GM18951 (cell line): ENCODE measurements at regions not wholly inside any gene's neighbourhood (a gene's known extent, or its start where the extent isn't known, plus 50 kb on each side); places are given as distances from the start of the nearest gene placed in this dataset.
"Not testable (repeated sequence)": the region's sequence is repeated elsewhere in the genome, so short reads cannot be mapped to it uniquely, and the experiment has no call there.

Experiments used
- POLR2A ChIP-seq: IDR thresholded peaks from 4 replicates; pipeline ENCODE4 v1.6.1; 2011; ENCODE audit warnings: mild to moderate bottlenecking; ENCODE audit not compliant: insufficient read length, insufficient read depth; ENCODE audit errors: extremely low read depth
- in situ Hi-C: fragments of 300-500 bp; cut with MboI; formaldehyde crosslinking; loops from one replicate; pipeline ENCODE4 v1.12.0; 2022; ENCODE audit warnings: low sequenced_read_pairs, mixed read lengths, inconsistent platforms; ENCODE audit not compliant: unreplicated experiment

- in situ Hi-C loops = no loop called here
- no peak for TF ChIP-seq POLR2A
Observed at GRCh38 chr13:79212064-79212619, 193.9 kb downstream of the RBM26 start.

- in situ Hi-C loops = no loop called here
- no peak for TF ChIP-seq POLR2A
Observed at GRCh38 chr13:79211377-79211776, 194.7 kb downstream of the RBM26 start.

- no peak for TF ChIP-seq POLR2A
- in situ Hi-C loops = no loop called here
Observed at GRCh38 chr13:79197933-79198332, 208.1 kb downstream of the RBM26 start.

GRCh38 chr13:79196843-79197242, 209.2 kb downstream of the RBM26 start:
- TF ChIP-seq POLR2A = no peak
- in situ Hi-C loops = no loop called here

- TF ChIP-seq POLR2A = no peak
- in situ Hi-C loops = no loop called here
Observed at GRCh38 chr13:79196366-79196765, 209.7 kb downstream of the RBM26 start.

GRCh38 chr13:79194727-79195126, 211.3 kb downstream of the RBM26 start:
- in situ Hi-C loops = no loop called here
- TF ChIP-seq POLR2A = no peak

- TF ChIP-seq POLR2A = no peak
- in situ Hi-C loops = no loop called here
Observed at GRCh38 chr13:79194272-79194671, 211.8 kb downstream of the RBM26 start.

GRCh38 chr13:79191501-79191900, 214.6 kb downstream of the RBM26 start:
- in situ Hi-C loops = no loop called here
- no peak for TF ChIP-seq POLR2A

- no peak for TF ChIP-seq POLR2A
Observed at GRCh38 chr13:79190932-79191331, 215.1 kb downstream of the RBM26 start.

GRCh38 chr13:79187917-79188690, 218.0 kb downstream of the RBM26 start:
- no peak for TF ChIP-seq POLR2A

More at GRCh38 chr13:79190932-79191331, 215.1 kb downstream of the RBM26 start:
- in situ Hi-C loops = no loop called here

GRCh38 chr13:79185580-79185979, 220.5 kb downstream of the RBM26 start:
- TF ChIP-seq POLR2A = no peak
- in situ Hi-C loops = no loop called here

More at GRCh38 chr13:79187917-79188690, 218.0 kb downstream of the RBM26 start:
- in situ Hi-C loops = no loop called here

- no peak for TF ChIP-seq POLR2A
- in situ Hi-C loops = no loop called here
Observed at GRCh38 chr13:79183231-79183630, 222.8 kb downstream of the RBM26 start.

GRCh38 chr13:79173691-79174090, 232.4 kb downstream of the RBM26 start:
- in situ Hi-C loops = not testable (repeated sequence)

- in situ Hi-C loops = not testable (repeated sequence)
Observed at GRCh38 chr13:79172924-79173323, 233.1 kb downstream of the RBM26 start.
